Stomach (tissue), 8 donors: ENCODE measurements at regions not wholly inside any gene's neighbourhood (a gene's known extent, or its start where the extent isn't known, plus 50 kb on each side); places are given as distances from the start of the nearest gene placed in this dataset.
A peak's percentile ranks its signal among the peaks of the same experiment; 100 is the strongest.

ENCODE experiments used
- DNase-seq, 2 donors: peaks; one replicate each; pipeline versions ENCODE4 v3.0.0 to v3.0.0-alpha.2; 2013 to 2019
- H3K27ac ChIP-seq, 5 donors: fragments of 200-600 bp in 4 of 5; sonication (generic) in 4 of 5; one replicate each; pipeline ENCODE4 v1.5.1; 2013 to 2019; ENCODE audit warnings: mild to moderate bottlenecking in 1 of 5, moderate library complexity in 1 of 5
- H3K27me3 ChIP-seq, 3 donors: fragments of 200-600 bp; sonication (generic); one replicate each; pipeline ENCODE4 v1.5.1; 2017 to 2019; ENCODE audit warnings: mixed run types in 1 of 3
- H3K36me3 ChIP-seq, 4 donors: fragments of 200-600 bp; sonication (generic); 1 replicate in 3 of 4; 2 replicates in 1 of 4; pipeline ENCODE4 v1.5.1; 2016 to 2019
- H3K4me1 ChIP-seq, 4 donors: fragments of 200-600 bp; sonication (generic); one replicate each; pipeline ENCODE4 v1.5.1; 2016 to 2019
- H3K4me3 ChIP-seq, 4 donors: fragments of 200-600 bp; sonication (generic) in 3 of 4; one replicate each; pipeline ENCODE4 v1.5.1; 2016 to 2019; ENCODE audit warnings: mild to moderate bottlenecking in 1 of 4
- H3K9me3 ChIP-seq, 4 donors: fragments of 200-600 bp; sonication (generic); one replicate each; pipeline ENCODE4 v1.5.1; 2016 to 2019
- EP300 ChIP-seq: sonication (generic); formaldehyde crosslinking; IDR thresholded peaks from one replicate; pipeline ENCODE4 v1.6.1; 2017; ENCODE audit warnings: antibody characterized with exemption
- POLR2A ChIP-seq, 4 donors: fragments of 450-650 bp; IDR thresholded peaks; one replicate each; pipeline ENCODE4 v1.6.1; 2016; ENCODE audit warnings: antibody characterized with exemption in 4 of 4, control low read depth in 2 of 4, mild to moderate bottlenecking in 1 of 4, moderate library complexity in 1 of 4
- POLR2AphosphoS5 ChIP-seq, 3 donors: sonication (generic); formaldehyde crosslinking; IDR thresholded peaks; one replicate each; pipeline ENCODE4 v1.6.1; 2016; ENCODE audit warnings: antibody characterized with exemption in 3 of 3
- WGBS, 5 donors: extraction: QIAGEN DNeasy Blood & Tissue Kit in 3 of 5; methylation state at CpG; one replicate each; pipeline versions ENCODE4 v1.1.5 to v1.1.7; 2013 to 2018; 5-methylcytosine and 5-hydroxymethylcytosine counted together
- intact Hi-C: fragments of 100-400 bp; cut with DNase I; formaldehyde crosslinking; loops from one replicate; pipeline ENCODE4 v1.15.1; 2023; ENCODE audit warnings: low total_unique reads
- TF ChIP-seq, protein P1 (sequence below), 7 experiments: fragments of 450-650 bp in 4 of 7; fragments of 200-600 bp in 3 of 7; sonication (generic) in 3 of 7; IDR thresholded peaks; one replicate each; pipeline ENCODE4 v1.5.1; 2016 to 2019; ENCODE audit warnings: antibody characterized with exemption in 7 of 7, control low read depth in 2 of 7, mild to moderate bottlenecking in 1 of 7
- donor health status: healthy with polysubstance abuse.
- donor health status: Bipolar disorder and iron deficiency.
- donor health status: healthy.

GRCh38 chr17:33509331-33509730, 216.2 kb upstream of the ASIC2 start:
- H3K27me3 ChIP-seq = peaks cover 0 to 13% (median 0%) of the 10 kb centered on the region in 3 donors
- no peak overlapping the region for H3K27ac ChIP-seq
- TF ChIP-seq POLR2AphosphoS5 (IDR thresholded peaks at IDR 0.05) (no peak), EP300 (no peak), POLR2A (IDR thresholded peaks at IDR 0.05) (no peak)
- TF ChIP-seq, protein P1, sequence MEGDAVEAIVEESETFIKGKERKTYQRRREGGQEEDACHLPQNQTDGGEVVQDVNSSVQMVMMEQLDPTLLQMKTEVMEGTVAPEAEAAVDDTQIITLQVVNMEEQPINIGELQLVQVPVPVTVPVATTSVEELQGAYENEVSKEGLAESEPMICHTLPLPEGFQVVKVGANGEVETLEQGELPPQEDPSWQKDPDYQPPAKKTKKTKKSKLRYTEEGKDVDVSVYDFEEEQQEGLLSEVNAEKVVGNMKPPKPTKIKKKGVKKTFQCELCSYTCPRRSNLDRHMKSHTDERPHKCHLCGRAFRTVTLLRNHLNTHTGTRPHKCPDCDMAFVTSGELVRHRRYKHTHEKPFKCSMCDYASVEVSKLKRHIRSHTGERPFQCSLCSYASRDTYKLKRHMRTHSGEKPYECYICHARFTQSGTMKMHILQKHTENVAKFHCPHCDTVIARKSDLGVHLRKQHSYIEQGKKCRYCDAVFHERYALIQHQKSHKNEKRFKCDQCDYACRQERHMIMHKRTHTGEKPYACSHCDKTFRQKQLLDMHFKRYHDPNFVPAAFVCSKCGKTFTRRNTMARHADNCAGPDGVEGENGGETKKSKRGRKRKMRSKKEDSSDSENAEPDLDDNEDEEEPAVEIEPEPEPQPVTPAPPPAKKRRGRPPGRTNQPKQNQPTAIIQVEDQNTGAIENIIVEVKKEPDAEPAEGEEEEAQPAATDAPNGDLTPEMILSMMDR (IDR thresholded peaks at IDR 0.05) = no peak
- peak in 1 of 2 donors; percentile 56 for DNase-seq
- no peaks in the 10 kb centered on the region for H3K36me3 ChIP-seq
- H3K9me3 ChIP-seq = no peaks in the 10 kb centered on the region
- intact Hi-C loops = no loop called here
- WGBS, 5 donors = 66 to 83% (median 80%) methylated on average over 8 of the region's 8 CpGs
- H3K4me1 ChIP-seq = no peaks in the 10 kb centered on the region
- H3K4me3 ChIP-seq = no peak overlapping the region

GRCh38 chr17:33511670-33512069, 218.6 kb upstream of the ASIC2 start:
- Histone ChIP-seq H3K9me3 (no peaks in the 10 kb centered on the region), H3K36me3 (no peaks in the 10 kb centered on the region), H3K27me3 (peaks cover 0 to 12% (median 0%) of the 10 kb centered on the region in 3 donors), H3K4me1 (no peaks in the 10 kb centered on the region), H3K4me3 (no peak overlapping the region), H3K27ac (no peak overlapping the region)
- TF ChIP-seq POLR2A (IDR thresholded peaks at IDR 0.05) (no peak), EP300 (no peak), POLR2AphosphoS5 (IDR thresholded peaks at IDR 0.05) (no peak)
- TF ChIP-seq, protein P1 (IDR thresholded peaks at IDR 0.05) = no peak
- no peak for DNase-seq
- 56 to 72% (median 66%) methylated on average over 2 of the region's 2 CpGs for WGBS, 5 donors
- intact Hi-C loops = no loop called here

- TF ChIP-seq POLR2AphosphoS5 (IDR thresholded peaks at IDR 0.05) (no peak), POLR2A (IDR thresholded peaks at IDR 0.05) (no peak), EP300 (no peak)
- TF ChIP-seq, protein P1 (IDR thresholded peaks at IDR 0.05) = no peak
Observed at GRCh38 chr17:33512113-33512512, 219.0 kb upstream of the ASIC2 start.

DNA sequence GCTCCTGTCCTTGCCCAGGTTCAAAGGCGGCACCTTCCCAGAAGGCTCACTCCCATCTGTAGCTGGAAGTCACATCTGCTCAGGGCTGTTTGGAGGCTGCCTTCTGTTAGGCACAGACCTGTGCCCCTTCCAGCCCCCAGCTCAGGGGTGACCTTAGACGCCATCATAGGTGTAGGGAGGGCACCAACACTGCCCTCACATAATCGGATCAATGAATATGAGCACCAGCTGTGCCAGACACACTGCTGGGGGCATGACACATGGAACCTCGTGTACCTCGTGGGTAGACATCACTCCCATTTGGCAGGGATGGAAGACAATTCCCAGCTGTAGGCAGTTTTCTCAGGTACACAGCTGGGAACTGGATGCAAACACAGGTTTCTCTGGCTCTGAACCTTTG, 220.7 kb upstream of the ASIC2 start:
- H3K36me3 ChIP-seq = no peaks in the 10 kb centered on the region
- intact Hi-C loops = no loop called here

More at GRCh38 chr17:33512113-33512512, 219.0 kb upstream of the ASIC2 start:
- Histone ChIP-seq H3K27ac (no peak overlapping the region), H3K9me3 (no peaks in the 10 kb centered on the region), H3K4me3 (no peak overlapping the region), H3K4me1 (no peaks in the 10 kb centered on the region), H3K36me3 (no peaks in the 10 kb centered on the region), H3K27me3 (peaks cover 0 to 11% (median 0%) of the 10 kb centered on the region in 3 donors)
- DNase-seq = no peak
- intact Hi-C loops = no loop called here

More for the DNA sequence above, 220.7 kb upstream of the ASIC2 start:
- H3K27ac ChIP-seq = no peak overlapping the region
- 66 to 81% (median 78%) methylated on average over 5 of the region's 5 CpGs for WGBS, 5 donors
- no peak overlapping the region for H3K4me3 ChIP-seq
- no peaks in the 10 kb centered on the region for H3K4me1 ChIP-seq
- TF ChIP-seq EP300 (no peak), POLR2AphosphoS5 (IDR thresholded peaks at IDR 0.05) (no peak), POLR2A (IDR thresholded peaks at IDR 0.05) (no peak)
- TF ChIP-seq, protein P1 (IDR thresholded peaks at IDR 0.05) = no peak
- DNase-seq = no peak
- H3K9me3 ChIP-seq = no peaks in the 10 kb centered on the region
- peaks cover 0 to 11% (median 0%) of the 10 kb centered on the region in 3 donors for H3K27me3 ChIP-seq
